Subcutaneous abdominal adipose tissue (tissue), 5 donors: ENCODE measurements at regions not wholly inside any gene's neighbourhood (a gene's known extent, or its start where the extent isn't known, plus 50 kb on each side); places are given as distances from the start of the nearest gene placed in this dataset.

Experiments
- H3K27ac ChIP-seq: one replicate; pipeline ENCODE4 v1.7.0; 2013; ENCODE audit warnings: low read depth, mild to moderate bottlenecking, inconsistent platforms, low read length, moderate library complexity
- H3K27me3 ChIP-seq, 5 donors: one replicate each; pipeline ENCODE4 v1.7.0; 2013; ENCODE audit warnings: low read length in 5 of 5, inconsistent platforms in 1 of 5; ENCODE audit not compliant: control insufficient read depth in 5 of 5, insufficient read depth in 4 of 5
- H3K36me3 ChIP-seq, 5 donors: one replicate each; pipeline ENCODE4 v1.7.0; 2013; ENCODE audit warnings: low read length in 5 of 5; ENCODE audit not compliant: control insufficient read depth in 5 of 5, insufficient read depth in 5 of 5
- H3K4me1 ChIP-seq, 5 donors: one replicate each; pipeline ENCODE4 v1.7.0; 2013; ENCODE audit warnings: low read length in 5 of 5, mild to moderate bottlenecking in 3 of 5, moderate library complexity in 1 of 5; ENCODE audit not compliant: control insufficient read depth in 5 of 5, insufficient read depth in 5 of 5
- H3K4me3 ChIP-seq, 5 donors: one replicate each; pipeline ENCODE4 v1.7.0; 2013; ENCODE audit warnings: low read length in 5 of 5, low read depth in 1 of 5
- H3K9ac ChIP-seq, 5 donors: one replicate each; pipeline ENCODE4 v1.7.0; 2013; ENCODE audit warnings: low read length in 5 of 5, mild to moderate bottlenecking in 4 of 5, moderate library complexity in 3 of 5
- H3K9me3 ChIP-seq, 5 donors: one replicate each; pipeline ENCODE4 v1.7.0; 2013; ENCODE audit warnings: low read length in 5 of 5; ENCODE audit not compliant: control insufficient read depth in 5 of 5
- donor health status: healthy.
- donor health status: healthy.
- donor health status: healthy.
- donor health status: healthy.
- donor health status: healthy.

DNA sequence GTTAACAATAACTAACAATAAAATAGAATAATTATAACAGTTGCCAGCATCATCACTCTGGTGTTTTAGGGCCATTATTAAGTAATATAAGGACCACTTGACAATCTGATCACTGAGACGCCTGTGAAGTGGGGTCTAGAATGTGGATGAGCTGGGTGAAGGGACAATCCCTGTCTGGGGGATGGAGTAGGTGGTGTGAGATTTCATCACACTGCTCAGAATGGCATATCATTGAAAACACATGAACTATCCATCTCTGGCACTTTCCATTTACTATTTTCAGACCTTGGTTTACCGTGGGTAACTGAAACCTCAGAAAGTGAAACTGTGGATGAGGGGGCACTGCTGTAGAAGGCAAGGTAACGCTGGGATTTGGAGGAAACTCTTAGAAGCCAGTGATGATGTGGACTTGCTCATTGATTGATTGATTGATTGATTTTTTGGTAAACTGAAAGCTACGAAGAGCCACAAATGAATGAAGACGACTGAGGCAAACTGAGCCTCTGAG lies 204.4 kb upstream of the TWIST2 start:
- Histone ChIP-seq H3K4me1 (peaks cover 0 to 9% (median 3%) of the 10 kb centered on the region in 5 donors), H3K27ac (no peak overlapping the region), H3K27me3 (peaks cover 0 to 4% (median 0%) of the 10 kb centered on the region in 5 donors), H3K9ac (no peak overlapping the region), H3K36me3 (no peaks in the 10 kb centered on the region), H3K4me3 (no peak overlapping the region), H3K9me3 (no peaks in the 10 kb centered on the region)

DNA sequence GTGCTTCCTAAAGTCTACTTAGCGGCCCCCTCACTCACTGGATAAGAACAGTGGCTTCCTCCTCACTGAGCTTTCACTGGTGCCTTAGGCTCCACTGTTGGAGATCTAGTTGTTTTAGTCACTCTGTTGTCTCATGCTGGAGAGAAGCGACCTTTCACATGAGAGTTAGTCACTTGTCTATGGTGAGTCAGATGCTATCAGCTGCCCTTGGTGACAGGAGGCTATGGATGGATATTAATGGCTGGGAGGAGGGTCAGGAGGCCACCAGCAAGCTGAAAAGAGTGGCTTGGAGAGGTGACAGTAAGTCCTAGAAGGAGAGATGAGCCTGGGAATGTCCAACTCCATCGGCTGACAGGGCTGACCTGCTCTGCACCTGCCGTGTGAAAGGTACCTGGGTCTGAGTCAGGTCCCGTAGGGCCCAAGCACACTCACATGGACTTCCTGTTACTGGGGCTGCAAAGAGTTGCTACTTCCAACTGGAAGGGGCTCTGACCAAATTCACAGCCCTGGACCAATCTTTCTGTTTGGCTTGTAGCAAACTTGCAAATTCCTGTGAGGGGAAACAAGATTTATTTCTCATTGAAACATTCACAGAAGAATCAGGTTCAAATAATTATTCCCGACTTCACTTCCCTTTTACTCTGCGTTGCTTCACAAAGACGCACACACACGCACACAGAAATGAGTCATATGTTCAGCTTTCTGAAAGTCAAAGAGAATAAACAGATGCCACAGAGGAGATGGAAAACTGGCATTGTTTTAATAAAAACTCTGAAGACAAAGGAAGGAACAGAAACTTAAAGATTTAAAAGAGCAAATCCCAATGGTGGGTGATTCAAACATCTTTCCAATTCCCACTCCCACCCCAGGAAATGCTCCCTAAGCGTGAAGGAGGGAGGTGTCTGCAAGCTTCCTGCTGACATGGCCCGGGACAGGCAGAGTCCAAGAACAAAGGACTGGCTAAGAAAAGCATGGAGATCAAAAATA lies 203.5 kb upstream of the TWIST2 start:
- Histone ChIP-seq H3K36me3 (no peaks in the 10 kb centered on the region), H3K27ac (no peak overlapping the region), H3K9me3 (no peaks in the 10 kb centered on the region), H3K4me3 (no peak overlapping the region), H3K4me1 (peaks cover 0 to 9% (median 3%) of the 10 kb centered on the region in 5 donors), H3K27me3 (peaks cover 0 to 4% (median 0%) of the 10 kb centered on the region in 5 donors), H3K9ac (no peak overlapping the region)

DNA sequence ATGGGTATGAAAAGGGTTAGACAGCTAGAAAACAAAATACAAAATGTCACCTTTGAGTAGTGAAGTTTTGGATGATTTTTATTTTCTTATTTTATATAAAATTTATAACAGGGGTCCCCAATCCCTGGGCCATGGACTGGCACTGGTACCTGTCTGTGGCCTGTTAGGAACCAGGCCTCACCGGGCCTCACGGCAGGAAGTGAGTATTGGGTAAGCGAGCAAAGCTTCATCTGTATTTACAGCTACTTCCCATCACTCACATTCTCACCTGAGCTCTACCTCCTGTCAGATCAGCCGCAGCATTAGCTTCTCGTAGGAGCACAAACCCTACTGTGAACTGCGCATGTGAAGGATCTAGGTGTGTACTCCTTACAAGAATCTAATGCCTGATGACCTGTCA lies 202.8 kb upstream of the TWIST2 start:
- Histone ChIP-seq H3K4me3 (no peak overlapping the region), H3K27ac (no peak overlapping the region), H3K36me3 (no peaks in the 10 kb centered on the region), H3K4me1 (peaks cover 0 to 9% (median 3%) of the 10 kb centered on the region in 5 donors), H3K9me3 (no peaks in the 10 kb centered on the region), H3K9ac (no peak overlapping the region), H3K27me3 (peaks cover 0 to 4% (median 0%) of the 10 kb centered on the region in 5 donors)

DNA sequence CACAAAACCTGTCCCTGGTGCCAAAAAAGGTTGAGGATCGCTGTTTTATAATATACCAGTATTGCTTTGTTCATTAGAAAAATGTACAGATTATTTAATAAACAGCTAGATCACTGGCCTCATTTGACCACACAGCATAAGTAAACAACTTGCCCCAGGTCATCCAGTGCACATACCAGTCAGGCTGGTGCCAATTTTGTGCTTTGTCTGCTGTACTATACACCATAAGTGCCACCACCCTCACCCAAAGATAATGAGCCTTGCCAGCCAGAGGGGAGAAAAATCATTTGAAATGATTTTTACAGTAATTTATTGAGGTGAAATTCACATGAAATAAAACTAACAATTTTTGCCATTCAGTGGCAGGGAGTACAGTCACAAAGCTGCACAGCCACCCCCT lies 202.2 kb upstream of the TWIST2 start:
- peaks cover 0 to 9% (median 3%) of the 10 kb centered on the region in 5 donors for H3K4me1 ChIP-seq
- H3K27me3 ChIP-seq = peaks cover 0 to 4% (median 0%) of the 10 kb centered on the region in 5 donors
- no peak overlapping the region for H3K27ac ChIP-seq
- no peak overlapping the region for H3K4me3 ChIP-seq
- no peak overlapping the region for H3K9ac ChIP-seq
- no peaks in the 10 kb centered on the region for H3K9me3 ChIP-seq
- H3K36me3 ChIP-seq = no peaks in the 10 kb centered on the region

DNA sequence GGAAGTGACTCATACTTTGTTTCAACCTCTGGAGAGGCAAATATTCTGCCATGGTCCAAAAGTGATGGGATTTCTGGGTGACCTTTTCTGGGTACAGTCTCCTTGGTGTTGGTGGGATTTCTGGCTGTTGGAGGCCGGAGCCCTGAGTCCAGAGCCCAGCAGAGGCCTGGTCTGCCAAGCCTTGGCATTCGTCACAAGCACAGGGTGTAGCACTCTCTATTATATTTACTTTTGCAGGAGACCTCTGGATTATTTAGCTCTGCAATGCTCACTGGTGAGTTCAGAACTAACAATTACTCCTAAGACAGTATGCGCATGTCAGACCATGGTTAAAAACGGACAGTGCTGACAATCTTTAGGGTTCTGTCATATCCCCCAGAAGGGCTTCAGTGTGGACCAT lies 201.6 kb upstream of the TWIST2 start:
- H3K9ac ChIP-seq = no peak overlapping the region
- no peak overlapping the region for H3K27ac ChIP-seq
- H3K9me3 ChIP-seq = no peaks in the 10 kb centered on the region
- no peaks in the 10 kb centered on the region for H3K36me3 ChIP-seq
- no peak overlapping the region for H3K4me3 ChIP-seq
- H3K4me1 ChIP-seq = peaks cover 0 to 9% (median 3%) of the 10 kb centered on the region in 5 donors
- peaks cover 0 to 4% (median 0%) of the 10 kb centered on the region in 5 donors for H3K27me3 ChIP-seq

DNA sequence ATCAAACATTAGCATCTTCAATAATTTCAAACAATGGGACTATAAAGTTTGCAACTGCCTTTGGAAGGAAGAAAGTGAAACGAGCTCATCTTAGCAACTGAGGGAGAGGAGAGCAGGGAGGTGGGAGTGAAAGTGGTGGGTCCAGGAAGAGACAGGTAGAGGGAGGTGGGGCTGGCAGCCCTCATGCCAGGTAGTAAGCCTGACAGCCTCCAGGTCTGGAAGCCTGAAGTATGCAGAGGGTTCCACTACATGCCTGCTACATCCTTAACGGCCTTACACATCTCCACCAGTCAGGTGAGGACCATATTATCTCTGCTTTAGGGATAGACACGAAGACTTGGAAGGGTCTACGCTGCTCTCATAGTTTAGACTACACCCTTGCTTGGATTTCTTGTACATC lies 201.1 kb upstream of the TWIST2 start:
- Histone ChIP-seq H3K27ac (no peak overlapping the region), H3K9me3 (no peaks in the 10 kb centered on the region), H3K36me3 (no peaks in the 10 kb centered on the region), H3K4me1 (peaks cover 0 to 9% (median 3%) of the 10 kb centered on the region in 5 donors), H3K27me3 (peaks cover 0 to 4% (median 0%) of the 10 kb centered on the region in 5 donors), H3K9ac (no peak overlapping the region), H3K4me3 (no peak overlapping the region)

DNA sequence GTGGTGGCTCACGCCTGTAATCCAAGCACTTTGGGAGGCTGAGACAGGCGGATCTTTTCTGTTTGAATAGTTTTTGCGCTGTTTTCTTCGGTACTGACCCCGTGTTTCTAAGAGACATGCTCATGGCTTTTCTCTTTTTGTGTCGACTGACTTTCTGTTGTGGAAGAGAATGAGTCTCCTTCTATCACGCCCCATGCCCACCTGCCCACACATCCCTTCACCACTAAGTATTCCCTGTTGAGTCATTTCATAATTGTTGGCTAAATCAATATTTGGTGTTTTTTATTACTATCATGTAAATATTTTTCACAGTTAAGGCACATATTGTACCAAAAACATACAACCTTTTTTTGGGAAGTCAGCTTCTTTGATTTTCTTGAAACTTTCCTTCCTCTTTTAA lies 198.8 kb upstream of the TWIST2 start:
- Histone ChIP-seq H3K27me3 (peaks cover 0 to 2% (median 0%) of the 10 kb centered on the region in 5 donors), H3K4me1 (peaks cover 2 to 15% (median 10%) of the 10 kb centered on the region in 5 donors), H3K27ac (no peak overlapping the region), H3K9ac (no peak overlapping the region), H3K4me3 (no peak overlapping the region), H3K9me3 (no peaks in the 10 kb centered on the region), H3K36me3 (no peaks in the 10 kb centered on the region)

DNA sequence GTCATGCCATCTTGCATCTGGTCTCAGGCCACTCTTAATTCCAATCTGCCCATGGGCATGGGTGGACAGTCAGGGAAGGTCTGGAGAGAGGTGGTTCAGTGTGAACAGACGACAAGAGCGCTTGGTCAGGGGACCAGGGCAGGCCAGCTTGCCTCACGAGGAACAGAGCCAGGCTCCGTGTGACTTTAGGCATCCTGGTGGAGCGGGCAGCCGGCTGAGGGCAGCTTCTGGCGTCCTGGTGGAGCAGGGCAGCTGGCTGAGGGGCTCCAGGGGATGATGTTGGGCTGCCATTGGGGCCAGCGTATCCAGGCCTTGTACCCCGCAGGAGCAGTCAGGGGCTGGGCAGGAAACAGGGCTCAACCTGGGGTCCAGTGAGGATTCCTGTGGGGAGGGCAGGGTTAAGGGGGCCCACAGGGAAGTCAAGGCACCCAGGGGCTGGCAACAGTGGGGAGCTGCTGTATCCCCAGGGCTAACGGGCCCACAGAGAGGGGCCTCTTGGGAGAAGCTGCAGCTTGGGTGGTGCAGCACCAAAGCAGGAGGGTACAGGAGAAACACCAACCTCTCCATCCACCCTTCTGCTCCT lies 197.9 kb upstream of the TWIST2 start:
- H3K4me1 ChIP-seq = peaks cover 0 to 19% (median 17%) of the 10 kb centered on the region in 5 donors
- H3K36me3 ChIP-seq = no peaks in the 10 kb centered on the region
- no peak overlapping the region for H3K27ac ChIP-seq
- H3K27me3 ChIP-seq = peaks cover 0 to 2% (median 0%) of the 10 kb centered on the region in 5 donors
- H3K9ac ChIP-seq = no peak overlapping the region
- no peaks in the 10 kb centered on the region for H3K9me3 ChIP-seq
- H3K4me3 ChIP-seq = no peak overlapping the region

DNA sequence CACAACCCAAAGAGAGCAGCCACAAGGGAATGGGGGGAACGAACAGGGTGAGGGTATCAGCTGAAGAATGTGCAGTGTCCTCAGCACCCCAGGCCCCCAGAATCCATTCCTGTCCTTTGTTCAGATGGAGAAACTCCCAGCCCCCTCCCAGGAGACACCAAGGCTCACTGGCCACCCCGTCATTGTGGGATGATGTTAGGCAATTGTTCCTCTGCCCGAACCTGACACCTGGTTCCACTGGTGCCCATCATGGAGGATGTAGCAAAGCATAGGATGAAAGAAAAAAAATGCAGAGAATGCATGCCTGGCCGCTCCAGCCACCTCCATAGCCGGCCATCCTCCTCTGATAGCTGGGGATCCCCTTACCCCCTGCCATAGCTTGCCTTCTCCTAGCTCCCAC lies 197.3 kb upstream of the TWIST2 start:
- H3K36me3 ChIP-seq = no peaks in the 10 kb centered on the region
- peaks cover 0 to 2% (median 0%) of the 10 kb centered on the region in 5 donors for H3K27me3 ChIP-seq
- no peaks in the 10 kb centered on the region for H3K9me3 ChIP-seq
- H3K4me1 ChIP-seq = peaks cover 0 to 22% (median 18%) of the 10 kb centered on the region in 5 donors
- no peak overlapping the region for H3K27ac ChIP-seq
- no peak overlapping the region for H3K4me3 ChIP-seq
- H3K9ac ChIP-seq = no peak overlapping the region
